ENCODE measurements at regions not wholly inside any gene's neighbourhood (a gene's known extent, or its start where the extent isn't known, plus 50 kb on each side); places are given as distances from the start of the nearest gene placed in this dataset.

- H3K27me3 ChIP-seq (ENCODE audit: insufficient read depth, low read length) = no peaks in the 10 kb centered on the region
- no peak overlapping the region for H3K27ac Mint-ChIP-seq
- no peaks in the 10 kb centered on the region for H3K36me3 ChIP-seq (ENCODE audit: insufficient read depth, low read length)
- H3K9me3 Mint-ChIP-seq = peaks cover 0 to 2% (median 0%) of the 10 kb centered on the region in 8 donors
- H3K27me3 Mint-ChIP-seq = peaks cover 9 to 16% of the 10 kb centered on the region in 2 donors
- no peak overlapping the region for H3K4me3 ChIP-seq (ENCODE audit: low read length in 2 of 2)
- H3K36me3 Mint-ChIP-seq = no peaks in the 10 kb centered on the region
- no peaks in the 10 kb centered on the region for H3K9me3 ChIP-seq (ENCODE audit: control insufficient read depth in 1 of 2, low read length in 2 of 2)
- CTCF ChIA-PET (ENCODE audit: partially characterized antibody) = no interaction called here
- intact Hi-C loops (cut with micrococcal nuclease) = no loop called here
- H3K4me1 Mint-ChIP-seq = no peaks in the 10 kb centered on the region
- no peak overlapping the region for H3K27ac ChIP-seq (ENCODE audit: low read depth, low read length)
- no peak for DNase-seq
- H3K4me1 ChIP-seq (ENCODE audit: insufficient read depth, low read length) = no peaks in the 10 kb centered on the region
- H3K4me3 Mint-ChIP-seq = no peak overlapping the region
- POLR2A ChIA-PET (ENCODE audit: partially characterized antibody) = interaction anchor here (0.6 kb wide), 1 partner anchor 32 kb away, joined by 3 read pairs; no protein-coding TSS in a partner anchor
Measured at GRCh38 chr3:3264796-3265195, 85.3 kb upstream of the CRBN start.

DNA sequence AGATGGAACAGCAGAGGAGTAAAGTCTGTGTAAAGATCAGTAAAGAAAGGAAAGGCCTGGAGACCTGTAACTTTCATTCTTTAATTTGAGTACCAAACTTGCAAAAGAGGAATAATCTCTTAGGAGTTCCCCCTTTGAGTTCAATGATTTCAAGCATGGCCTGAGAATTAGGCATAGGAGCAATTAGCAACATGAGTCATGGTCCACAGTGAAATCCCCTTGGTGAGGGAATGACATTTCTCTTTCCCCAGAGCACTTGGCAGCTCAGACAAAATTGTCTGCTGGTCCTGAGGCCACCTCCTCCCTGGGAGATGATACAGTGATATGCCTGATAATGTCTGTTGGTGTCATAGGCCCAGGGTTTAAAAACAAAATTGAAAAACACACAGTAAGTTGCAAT is 81.4 kb upstream of the CRBN start:
- Histone ChIP-seq H3K27ac (ENCODE audit: low read depth, low read length) (no peak overlapping the region), H3K9me3 (ENCODE audit: control insufficient read depth in 1 of 2, low read length in 2 of 2) (no peaks in the 10 kb centered on the region), H3K4me3 (ENCODE audit: low read length in 2 of 2) (no peak overlapping the region), H3K36me3 (ENCODE audit: insufficient read depth, low read length) (no peaks in the 10 kb centered on the region), H3K27me3 (ENCODE audit: insufficient read depth, low read length) (no peaks in the 10 kb centered on the region), H3K4me1 (ENCODE audit: insufficient read depth, low read length) (no peaks in the 10 kb centered on the region)
- Mint-ChIP-seq H3K36me3 (no peaks in the 10 kb centered on the region), H3K9me3 (no peaks in the 10 kb centered on the region), H3K27me3 (peaks cover 3 to 4% of the 10 kb centered on the region in 2 donors), H3K4me3 (no peak overlapping the region), H3K27ac (no peak overlapping the region), H3K4me1 (no peaks in the 10 kb centered on the region)
- intact Hi-C loops (cut with micrococcal nuclease) = no loop called here
- POLR2A ChIA-PET (ENCODE audit: partially characterized antibody) = no interaction called here
- no peak for DNase-seq
- CTCF ChIA-PET (ENCODE audit: partially characterized antibody) = interaction anchor here (0.6 kb wide), 1 partner anchor 1075 kb away, joined by 5 read pairs; no protein-coding TSS in a partner anchor

GRCh38 chr3:3259181-3259580 is 79.7 kb upstream of the CRBN start:
- Mint-ChIP-seq H3K4me1 (no peaks in the 10 kb centered on the region), H3K27me3 (no peaks in the 10 kb centered on the region), H3K27ac (no peak overlapping the region), H3K36me3 (no peaks in the 10 kb centered on the region), H3K4me3 (no peak overlapping the region), H3K9me3 (no peaks in the 10 kb centered on the region)
- no peak for DNase-seq
- intact Hi-C loops (cut with micrococcal nuclease) = no loop called here
- Histone ChIP-seq H3K27ac (ENCODE audit: low read depth, low read length) (no peak overlapping the region), H3K9me3 (ENCODE audit: control insufficient read depth in 1 of 2, low read length in 2 of 2) (no peaks in the 10 kb centered on the region), H3K36me3 (ENCODE audit: insufficient read depth, low read length) (no peaks in the 10 kb centered on the region), H3K27me3 (ENCODE audit: insufficient read depth, low read length) (no peaks in the 10 kb centered on the region), H3K4me1 (ENCODE audit: insufficient read depth, low read length) (no peaks in the 10 kb centered on the region), H3K4me3 (ENCODE audit: low read length in 2 of 2) (no peak overlapping the region)
- ChIA-PET CTCF (ENCODE audit: partially characterized antibody) (no interaction called here), POLR2A (ENCODE audit: partially characterized antibody) (no interaction called here)

DNA sequence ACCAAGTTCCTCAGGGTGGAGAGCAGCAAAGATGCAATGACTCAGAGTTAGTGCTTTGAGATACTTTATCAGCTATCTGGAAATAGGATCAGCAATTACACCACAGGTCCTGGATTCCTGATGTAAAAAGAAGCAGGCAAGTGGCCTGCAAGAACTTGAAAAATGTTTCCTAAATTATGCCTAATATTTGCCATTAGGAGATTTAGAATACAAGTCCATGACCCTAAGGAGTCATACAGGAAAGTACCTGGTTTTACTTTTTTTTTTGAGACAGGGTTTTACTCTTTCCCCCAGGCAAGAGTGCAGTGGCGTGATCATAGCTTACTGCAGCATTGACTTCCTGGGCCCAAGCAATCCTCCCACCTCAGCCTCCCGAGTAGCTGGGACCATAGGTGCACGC is 78.8 kb upstream of the CRBN start:
- H3K9me3 Mint-ChIP-seq = peaks cover 0 to 3% (median 0%) of the 10 kb centered on the region in 8 donors
- H3K4me1 ChIP-seq (ENCODE audit: insufficient read depth, low read length) = no peaks in the 10 kb centered on the region
- no peaks in the 10 kb centered on the region for H3K27me3 ChIP-seq (ENCODE audit: insufficient read depth, low read length)
- H3K27ac ChIP-seq (ENCODE audit: low read depth, low read length) = no peak overlapping the region
- intact Hi-C loops (cut with micrococcal nuclease) = no loop called here
- ChIA-PET CTCF (ENCODE audit: partially characterized antibody) (no interaction called here), POLR2A (ENCODE audit: partially characterized antibody) (no interaction called here)
- no peak overlapping the region for H3K4me3 Mint-ChIP-seq
- no peaks in the 10 kb centered on the region for H3K36me3 ChIP-seq (ENCODE audit: insufficient read depth, low read length)
- H3K27me3 Mint-ChIP-seq = no peaks in the 10 kb centered on the region
- DNase-seq = no peak
- no peak overlapping the region for H3K4me3 ChIP-seq (ENCODE audit: low read length in 2 of 2)
- H3K4me1 Mint-ChIP-seq = no peaks in the 10 kb centered on the region
- no peak overlapping the region for H3K27ac Mint-ChIP-seq
- no peaks in the 10 kb centered on the region for H3K9me3 ChIP-seq (ENCODE audit: control insufficient read depth in 1 of 2, low read length in 2 of 2)
- no peaks in the 10 kb centered on the region for H3K36me3 Mint-ChIP-seq

- no peak for DNase-seq
- no peak overlapping the region for H3K27ac ChIP-seq (ENCODE audit: low read depth, low read length)
- Mint-ChIP-seq H3K9me3 (no peaks in the 10 kb centered on the region), H3K27me3 (peaks cover 6 to 8% of the 10 kb centered on the region in 2 donors), H3K36me3 (no peaks in the 10 kb centered on the region), H3K4me3 (no peak overlapping the region), H3K4me1 (no peaks in the 10 kb centered on the region), H3K27ac (no peak overlapping the region)
- H3K4me3 ChIP-seq (ENCODE audit: low read length in 2 of 2) = no peak overlapping the region
- H3K9me3 ChIP-seq (ENCODE audit: control insufficient read depth in 1 of 2, low read length in 2 of 2) = no peaks in the 10 kb centered on the region
- no peaks in the 10 kb centered on the region for H3K36me3 ChIP-seq (ENCODE audit: insufficient read depth, low read length)
- H3K4me1 ChIP-seq (ENCODE audit: insufficient read depth, low read length) = no peaks in the 10 kb centered on the region
- intact Hi-C loops (cut with micrococcal nuclease) = no loop called here
- no peaks in the 10 kb centered on the region for H3K27me3 ChIP-seq (ENCODE audit: insufficient read depth, low read length)
- ChIA-PET CTCF (ENCODE audit: partially characterized antibody) (no interaction called here), POLR2A (ENCODE audit: partially characterized antibody) (no interaction called here)
Measured at GRCh38 chr3:3241596-3241995, 62.1 kb upstream of the CRBN start.

GRCh38 chr3:3240986-3241385 is 61.5 kb upstream of the CRBN start:
- no peaks in the 10 kb centered on the region for H3K4me1 Mint-ChIP-seq
- H3K4me3 Mint-ChIP-seq = no peak overlapping the region
- no peaks in the 10 kb centered on the region for H3K27me3 ChIP-seq (ENCODE audit: insufficient read depth, low read length)
- no peak overlapping the region for H3K27ac Mint-ChIP-seq
- no peaks in the 10 kb centered on the region for H3K36me3 ChIP-seq (ENCODE audit: insufficient read depth, low read length)
- no peaks in the 10 kb centered on the region for H3K4me1 ChIP-seq (ENCODE audit: insufficient read depth, low read length)
- H3K9me3 ChIP-seq (ENCODE audit: control insufficient read depth in 1 of 2, low read length in 2 of 2) = no peaks in the 10 kb centered on the region
- H3K27me3 Mint-ChIP-seq = peaks cover 3 to 6% of the 10 kb centered on the region in 2 donors
- ChIA-PET CTCF (ENCODE audit: partially characterized antibody) (no interaction called here), POLR2A (ENCODE audit: partially characterized antibody) (no interaction called here)
- intact Hi-C loops (cut with micrococcal nuclease) = no loop called here
- no peak overlapping the region for H3K27ac ChIP-seq (ENCODE audit: low read depth, low read length)
- H3K9me3 Mint-ChIP-seq = no peaks in the 10 kb centered on the region
- H3K4me3 ChIP-seq (ENCODE audit: low read length in 2 of 2) = no peak overlapping the region
- no peaks in the 10 kb centered on the region for H3K36me3 Mint-ChIP-seq
- DNase-seq = no peak

- Histone ChIP-seq H3K36me3 (ENCODE audit: insufficient read depth, low read length) (no peaks in the 10 kb centered on the region), H3K4me1 (ENCODE audit: insufficient read depth, low read length) (no peaks in the 10 kb centered on the region), H3K9me3 (ENCODE audit: control insufficient read depth in 1 of 2, low read length in 2 of 2) (no peaks in the 10 kb centered on the region), H3K4me3 (ENCODE audit: low read length in 2 of 2) (no peak overlapping the region), H3K27ac (ENCODE audit: low read depth, low read length) (no peak overlapping the region), H3K27me3 (ENCODE audit: insufficient read depth, low read length) (no peaks in the 10 kb centered on the region)
- CTCF ChIA-PET (ENCODE audit: partially characterized antibody) = no interaction called here
- H3K27me3 Mint-ChIP-seq = no peaks in the 10 kb centered on the region
- no peaks in the 10 kb centered on the region for H3K36me3 Mint-ChIP-seq
- H3K4me1 Mint-ChIP-seq = no peaks in the 10 kb centered on the region
- peaks cover 0 to 2% (median 0%) of the 10 kb centered on the region in 8 donors for H3K9me3 Mint-ChIP-seq
- intact Hi-C loops (cut with micrococcal nuclease) = no loop called here
- H3K4me3 Mint-ChIP-seq = no peak overlapping the region
- H3K27ac Mint-ChIP-seq = no peak overlapping the region
- no peak for DNase-seq
- POLR2A ChIA-PET (ENCODE audit: partially characterized antibody) = no interaction called here
Measured at GRCh38 chr3:3237979-3238378, 58.5 kb upstream of the CRBN start.

GRCh38 chr3:3232251-3232650 is 52.8 kb upstream of the CRBN start:
- H3K27me3 Mint-ChIP-seq = no peaks in the 10 kb centered on the region
- CTCF ChIA-PET (ENCODE audit: partially characterized antibody) = no interaction called here
- no peak for DNase-seq
- H3K36me3 ChIP-seq (ENCODE audit: insufficient read depth, low read length) = no peaks in the 10 kb centered on the region
- no peak overlapping the region for H3K4me3 ChIP-seq (ENCODE audit: low read length in 2 of 2)
- no peaks in the 10 kb centered on the region for H3K4me1 ChIP-seq (ENCODE audit: insufficient read depth, low read length)
- no peak overlapping the region for H3K27ac Mint-ChIP-seq
- POLR2A ChIA-PET (ENCODE audit: partially characterized antibody) = no interaction called here
- H3K9me3 ChIP-seq (ENCODE audit: control insufficient read depth in 1 of 2, low read length in 2 of 2) = no peaks in the 10 kb centered on the region
- no peaks in the 10 kb centered on the region for H3K27me3 ChIP-seq (ENCODE audit: insufficient read depth, low read length)
- no peaks in the 10 kb centered on the region for H3K4me1 Mint-ChIP-seq
- intact Hi-C loops (cut with micrococcal nuclease) = no loop called here
- no peak overlapping the region for H3K4me3 Mint-ChIP-seq
- no peak overlapping the region for H3K27ac ChIP-seq (ENCODE audit: low read depth, low read length)
- H3K9me3 Mint-ChIP-seq = peaks cover 4 to 17% (median 13%) of the 10 kb centered on the region in 8 donors
- peaks cover 0 to 2% of the 10 kb centered on the region in 2 donors for H3K36me3 Mint-ChIP-seq

Measured in CD4-positive, alpha-beta memory T cell (primary cell).